ENCODE measurements at regions not wholly inside any gene's neighbourhood (a gene's known extent, or its start where the extent isn't known, plus 50 kb on each side); places are given as distances from the start of the nearest gene placed in this dataset.

DNA sequence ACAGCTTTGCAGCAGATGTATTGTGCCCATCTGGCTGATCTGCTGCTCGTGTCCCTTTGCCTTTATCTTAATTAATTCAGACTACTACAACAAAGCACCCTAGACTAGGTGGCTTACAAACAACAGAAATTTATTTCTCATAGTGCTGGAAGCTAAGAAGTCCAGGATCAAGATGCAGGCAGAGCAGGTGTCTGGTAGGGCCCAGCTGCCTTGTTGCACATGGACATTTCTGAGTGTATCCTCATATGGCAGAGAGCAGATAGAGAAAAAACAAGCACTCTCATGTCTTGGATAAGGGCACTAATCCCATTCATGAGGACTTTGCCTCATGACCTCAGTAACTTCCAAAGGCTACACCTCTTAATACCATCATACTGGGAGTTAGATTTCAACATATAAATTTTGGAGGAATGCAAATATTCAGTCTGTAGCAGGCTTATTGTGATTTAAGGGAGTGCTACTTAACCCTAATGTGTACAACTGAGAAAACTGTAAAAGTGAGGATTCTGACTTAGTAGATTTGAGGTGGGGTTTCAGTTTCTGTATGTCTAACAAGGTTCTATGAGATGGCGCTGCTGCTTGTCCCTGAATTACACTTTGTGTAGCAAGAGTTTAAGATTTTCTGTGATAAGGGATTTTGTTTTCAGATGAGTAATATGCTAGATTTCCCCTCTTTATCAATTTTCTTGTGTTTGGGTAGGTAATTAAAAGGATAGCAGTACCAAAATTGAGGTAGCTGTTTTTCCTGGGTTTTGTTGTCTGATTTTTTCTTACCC lies 473.2 kb upstream of the TECRL start:
- TF ChIP-seq, protein P1, sequence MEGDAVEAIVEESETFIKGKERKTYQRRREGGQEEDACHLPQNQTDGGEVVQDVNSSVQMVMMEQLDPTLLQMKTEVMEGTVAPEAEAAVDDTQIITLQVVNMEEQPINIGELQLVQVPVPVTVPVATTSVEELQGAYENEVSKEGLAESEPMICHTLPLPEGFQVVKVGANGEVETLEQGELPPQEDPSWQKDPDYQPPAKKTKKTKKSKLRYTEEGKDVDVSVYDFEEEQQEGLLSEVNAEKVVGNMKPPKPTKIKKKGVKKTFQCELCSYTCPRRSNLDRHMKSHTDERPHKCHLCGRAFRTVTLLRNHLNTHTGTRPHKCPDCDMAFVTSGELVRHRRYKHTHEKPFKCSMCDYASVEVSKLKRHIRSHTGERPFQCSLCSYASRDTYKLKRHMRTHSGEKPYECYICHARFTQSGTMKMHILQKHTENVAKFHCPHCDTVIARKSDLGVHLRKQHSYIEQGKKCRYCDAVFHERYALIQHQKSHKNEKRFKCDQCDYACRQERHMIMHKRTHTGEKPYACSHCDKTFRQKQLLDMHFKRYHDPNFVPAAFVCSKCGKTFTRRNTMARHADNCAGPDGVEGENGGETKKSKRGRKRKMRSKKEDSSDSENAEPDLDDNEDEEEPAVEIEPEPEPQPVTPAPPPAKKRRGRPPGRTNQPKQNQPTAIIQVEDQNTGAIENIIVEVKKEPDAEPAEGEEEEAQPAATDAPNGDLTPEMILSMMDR (conservative IDR thresholded peaks at IDR 0.05): no peak
- H3K27ac ChIP-seq: no peak overlapping the region

DNA sequence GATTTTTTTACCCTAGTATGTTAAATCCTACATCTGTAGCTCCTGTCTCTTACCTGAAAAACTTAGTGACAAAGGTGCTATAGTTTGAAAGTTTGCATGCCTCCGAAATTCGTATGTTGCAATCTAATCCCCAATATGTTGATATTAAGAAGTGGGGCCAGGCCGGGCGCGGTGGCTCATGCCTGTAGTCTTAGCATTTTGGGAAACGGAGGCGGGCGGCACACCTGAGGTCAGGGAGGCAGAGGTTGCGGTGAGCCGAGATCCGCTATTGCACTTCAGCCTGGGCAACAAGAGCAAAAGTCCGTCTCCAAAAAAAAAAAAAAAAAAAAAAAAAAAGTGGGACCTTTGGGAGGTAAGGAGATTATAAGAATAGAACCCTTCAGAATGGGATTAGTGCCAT lies 471.3 kb upstream of the TECRL start:
- H3K27ac ChIP-seq: no peak overlapping the region
- TF ChIP-seq, protein P1 (conservative IDR thresholded peaks at IDR 0.05): no peak

DNA sequence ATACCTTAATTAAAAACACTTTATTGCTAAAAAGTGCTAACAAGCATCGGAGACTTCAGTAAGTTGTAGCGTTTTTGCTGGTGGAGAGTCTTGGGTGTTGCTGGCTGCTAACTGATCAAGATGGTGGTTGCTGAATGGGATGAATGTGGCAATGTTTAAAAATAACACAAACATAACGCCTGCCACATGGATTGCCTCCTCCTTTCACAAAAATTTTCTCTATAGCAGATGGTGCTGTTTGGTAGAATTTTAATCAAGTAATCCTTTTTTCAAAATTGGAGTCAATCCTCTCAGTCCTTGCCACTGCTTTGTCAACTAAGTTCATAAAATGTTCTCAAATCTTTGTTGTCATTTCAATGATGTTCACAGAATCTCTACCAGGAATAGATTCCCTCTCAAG lies 466.8 kb upstream of the TECRL start:
- H3K27ac ChIP-seq: no peak overlapping the region
- TF ChIP-seq, protein P1 (conservative IDR thresholded peaks at IDR 0.05): no peak

DNA sequence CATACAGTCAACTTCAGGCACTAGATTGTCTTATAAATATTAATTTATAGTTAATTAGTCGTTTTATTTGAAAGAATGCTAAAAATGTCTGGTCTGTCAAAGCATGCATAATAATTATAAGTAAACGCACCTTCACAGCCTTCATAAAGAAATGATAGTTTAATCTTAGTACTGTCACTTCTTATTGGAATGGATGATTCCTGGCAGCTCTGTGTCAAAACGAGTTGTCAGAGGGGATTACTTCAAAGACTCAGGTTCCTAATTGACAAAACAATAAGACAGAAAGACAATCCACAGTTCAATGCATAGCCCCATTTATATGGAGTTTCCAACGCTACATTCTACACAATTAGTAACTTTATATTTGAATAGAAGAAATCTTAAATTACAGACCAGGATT lies 461.3 kb upstream of the TECRL start:
- no peak overlapping the region for H3K27ac ChIP-seq
- TF ChIP-seq, protein P1 (conservative IDR thresholded peaks at IDR 0.05): no peak

DNA sequence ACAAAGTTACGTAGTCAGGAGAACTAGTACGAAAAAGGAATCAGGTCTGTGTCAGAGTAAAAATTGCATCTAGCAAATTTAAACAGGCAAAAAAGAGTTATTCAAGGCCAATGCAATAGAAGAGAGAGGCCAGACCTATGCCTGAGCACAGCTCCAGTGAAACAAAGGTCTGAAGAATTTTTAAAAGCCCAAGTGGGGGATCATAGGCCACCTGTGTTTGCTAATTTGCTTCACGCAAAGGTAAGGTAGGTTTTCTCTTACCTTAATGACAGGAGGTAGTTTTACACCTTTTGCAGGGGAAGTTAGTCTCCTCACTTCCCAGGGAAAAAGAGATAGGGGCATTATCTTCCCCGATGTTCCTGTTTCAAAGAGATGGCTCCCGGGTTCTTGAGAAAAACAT lies 448.6 kb upstream of the TECRL start:
- no peak overlapping the region for H3K27ac ChIP-seq
- TF ChIP-seq, protein P1 (conservative IDR thresholded peaks at IDR 0.05): no peak

DNA sequence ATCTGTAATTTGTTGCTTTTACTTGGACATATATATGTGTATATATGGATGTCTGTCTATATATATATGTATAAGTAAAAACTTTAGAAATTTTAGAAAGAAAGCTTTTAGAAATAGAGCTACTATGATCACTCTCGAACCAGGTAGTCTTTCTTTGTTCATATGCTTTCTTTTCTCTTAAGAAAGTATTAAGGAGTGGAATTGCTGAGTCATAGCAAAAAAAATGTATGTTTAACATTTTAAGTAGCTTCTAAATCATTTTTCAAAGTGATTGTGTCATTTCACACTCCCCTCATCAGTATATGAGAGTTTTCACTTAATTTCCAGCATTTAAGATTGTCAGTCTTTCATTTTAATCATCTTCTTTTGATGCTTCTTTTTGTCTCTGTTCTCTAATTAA lies 447.9 kb upstream of the TECRL start:
- TF ChIP-seq, protein P1 (conservative IDR thresholded peaks at IDR 0.05): no peak
- no peak overlapping the region for H3K27ac ChIP-seq

DNA sequence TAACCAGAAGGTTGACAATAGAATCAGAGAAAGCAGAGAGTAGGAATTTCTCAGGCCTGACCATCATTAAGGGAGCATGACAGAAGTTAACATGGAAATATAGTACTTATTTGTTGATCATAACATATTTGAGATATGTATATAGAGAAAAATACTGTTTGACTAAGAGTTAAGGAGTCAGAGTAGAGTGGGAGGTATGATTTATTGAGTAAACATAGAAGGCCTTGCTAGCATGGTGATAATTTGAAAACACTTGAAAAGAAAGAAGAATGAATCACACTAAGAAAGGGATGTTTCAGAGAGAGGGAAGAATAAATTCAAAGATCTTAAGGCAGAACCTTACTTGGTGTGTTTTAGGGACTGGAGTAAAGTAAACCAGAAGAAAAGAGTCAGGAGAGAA lies 437.2 kb upstream of the TECRL start:
- H3K27ac ChIP-seq: no peak overlapping the region
- TF ChIP-seq, protein P1 (conservative IDR thresholded peaks at IDR 0.05): no peak

Measured in VCaP (cell line).